PC-9 (cell line): ENCODE measurements at regions not wholly inside any gene's neighbourhood (a gene's known extent, or its start where the extent isn't known, plus 50 kb on each side); places are given as distances from the start of the nearest gene placed in this dataset.

Experiments used
- BruUV-seq: library from RNA; stranded (reverse); fragments of 400-500 nt; replicated peaks from 2 replicates; lab custom pipeline; 2021; lab: Mats Ljungman, UMichigan
- CTCF ChIA-PET: fragments of 300-600 bp; sonication (Branson Sonifier 250); formaldehyde crosslinking; loops from one replicate; lab custom pipeline; 2022; ENCODE audit warnings: antibody characterized with exemption; lab: Charles Lee
- POLR2A ChIA-PET: fragments of 300-600 bp; sonication (Branson Sonifier 250); formaldehyde crosslinking; loops from one replicate; lab custom pipeline; 2022; ENCODE audit warnings: antibody characterized with exemption; ENCODE audit not compliant: unreplicated experiment; lab: Charles Lee
- DNase-seq, 2 experiments: peaks; one replicate each; pipeline versions ENCODE4 v3.0.0 to v3.0.0-alpha.2; 2015 to 2022; ENCODE audit warnings: mixed read lengths in 1 of 2
- H2AFZ ChIP-seq: fragments of 200-600 bp; sonication (generic); 2 replicates; pipeline ENCODE4 v1.8.1; 2017; ENCODE audit warnings: antibody characterized with exemption
- H3F3A ChIP-seq: fragments of 200-600 bp; sonication (generic); 2 replicates; pipeline ENCODE4 v1.8.1; 2017; ENCODE audit warnings: antibody characterized with exemption, mild to moderate bottlenecking, low read depth; ENCODE audit not compliant: insufficient read depth
- H3K27ac ChIP-seq: fragments of 200-600 bp; sonication (generic); 2 replicates; pipeline ENCODE4 v1.6.1; 2016; ENCODE audit warnings: mixed run types
- H3K27me3 ChIP-seq: fragments of 200-600 bp; sonication (generic); 2 replicates; pipeline ENCODE4 v1.6.1; 2016; ENCODE audit warnings: low read depth, mixed run types; ENCODE audit not compliant: insufficient read depth
- H3K36me3 ChIP-seq: fragments of 200-600 bp; sonication (generic); 2 replicates; pipeline ENCODE4 v1.6.1; 2016; ENCODE audit warnings: low read depth, mixed run types
- H3K4me1 ChIP-seq: fragments of 200-600 bp; sonication (generic); replicated peaks from 2 replicates; pipeline ENCODE4 v1.6.1; 2016; ENCODE audit warnings: mixed run types; ENCODE audit not compliant: insufficient read depth
- H3K4me2 ChIP-seq: fragments of 200-600 bp; sonication (generic); 2 replicates; pipeline ENCODE4 v1.6.1; 2017; ENCODE audit warnings: mixed run types
- H3K4me3 ChIP-seq: fragments of 200-600 bp; sonication (generic); 2 replicates; pipeline ENCODE4 v1.6.1; 2016; ENCODE audit warnings: mixed run types
- H3K79me2 ChIP-seq: fragments of 200-600 bp; sonication (generic); 2 replicates; pipeline ENCODE4 v1.6.1; 2017; ENCODE audit warnings: low read depth, mixed run types
- H3K9me2 ChIP-seq: fragments of 200-600 bp; sonication (generic); 2 replicates; pipeline ENCODE4 v1.8.1; 2017; ENCODE audit warnings: mild to moderate bottlenecking; ENCODE audit not compliant: insufficient read depth
- H3K9me3 ChIP-seq: fragments of 200-600 bp; sonication (generic); 2 replicates; pipeline ENCODE4 v1.8.1; 2016; ENCODE audit warnings: low read depth; ENCODE audit not compliant: insufficient read depth
- H4K20me1 ChIP-seq: fragments of 200-600 bp; sonication (generic); 2 replicates; pipeline ENCODE4 v1.8.1; 2017; ENCODE audit not compliant: insufficient read depth
- EZH2 ChIP-seq: fragments of 200-600 bp; sonication (generic); IDR thresholded peaks from 2 replicates; pipeline ENCODE4 v1.8.0; 2017; ENCODE audit warnings: antibody characterized with exemption, low read depth
- intact Hi-C: fragments of 100-400 bp; cut with micrococcal nuclease; formaldehyde crosslinking; loops from one replicate; pipeline ENCODE4 v1.10.0; 2022; ENCODE audit not compliant: unreplicated experiment
- TF ChIP-seq, protein P1 (sequence below): fragments of 200-600 bp; sonication (generic); conservative IDR thresholded peaks from 2 replicates; pipeline ENCODE4 v1.6.1; 2017; ENCODE audit warnings: mixed run types, antibody characterized with exemption, mild to moderate bottlenecking, moderate library complexity

DNA sequence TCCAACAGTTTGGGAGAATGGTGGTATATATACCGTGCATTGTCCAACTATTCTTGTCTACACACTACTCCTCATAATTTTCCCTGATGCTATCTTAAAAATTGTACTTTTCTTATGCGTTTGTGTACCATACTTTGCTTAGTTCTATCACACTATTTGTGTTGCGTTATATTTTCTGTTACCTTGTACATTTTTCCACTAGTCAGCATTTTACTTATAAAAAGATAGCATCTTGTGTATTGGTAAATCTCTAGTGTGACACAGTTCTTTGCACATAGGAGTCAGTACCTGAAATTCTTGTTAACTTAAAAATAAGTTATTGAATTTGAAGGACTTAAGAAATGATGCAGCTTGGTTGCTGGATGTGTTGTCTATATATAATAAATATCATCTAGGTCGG, 201.8 kb upstream of the LMO3 start:
- Histone ChIP-seq H3K36me3 (no peaks in the 10 kb centered on the region), H3K4me2 (no peak overlapping the region), H3K27ac (no peak overlapping the region), H4K20me1 (no peaks in the 10 kb centered on the region), H3F3A (no peaks in the 10 kb centered on the region), H3K9me2 (no peaks in the 10 kb centered on the region), H3K4me1 (no peaks in the 10 kb centered on the region), H2AFZ (no peak overlapping the region), H3K4me3 (no peak overlapping the region), H3K9me3 (no peaks in the 10 kb centered on the region), H3K27me3 (no peaks in the 10 kb centered on the region), H3K79me2 (no peaks in the 10 kb centered on the region)
- no peak for DNase-seq
- intact Hi-C loops, result no loop called here
- ChIA-PET POLR2A (no interaction called here), CTCF (no interaction called here)
- TF ChIP-seq EZH2, result no peak
- TF ChIP-seq, protein P1, sequence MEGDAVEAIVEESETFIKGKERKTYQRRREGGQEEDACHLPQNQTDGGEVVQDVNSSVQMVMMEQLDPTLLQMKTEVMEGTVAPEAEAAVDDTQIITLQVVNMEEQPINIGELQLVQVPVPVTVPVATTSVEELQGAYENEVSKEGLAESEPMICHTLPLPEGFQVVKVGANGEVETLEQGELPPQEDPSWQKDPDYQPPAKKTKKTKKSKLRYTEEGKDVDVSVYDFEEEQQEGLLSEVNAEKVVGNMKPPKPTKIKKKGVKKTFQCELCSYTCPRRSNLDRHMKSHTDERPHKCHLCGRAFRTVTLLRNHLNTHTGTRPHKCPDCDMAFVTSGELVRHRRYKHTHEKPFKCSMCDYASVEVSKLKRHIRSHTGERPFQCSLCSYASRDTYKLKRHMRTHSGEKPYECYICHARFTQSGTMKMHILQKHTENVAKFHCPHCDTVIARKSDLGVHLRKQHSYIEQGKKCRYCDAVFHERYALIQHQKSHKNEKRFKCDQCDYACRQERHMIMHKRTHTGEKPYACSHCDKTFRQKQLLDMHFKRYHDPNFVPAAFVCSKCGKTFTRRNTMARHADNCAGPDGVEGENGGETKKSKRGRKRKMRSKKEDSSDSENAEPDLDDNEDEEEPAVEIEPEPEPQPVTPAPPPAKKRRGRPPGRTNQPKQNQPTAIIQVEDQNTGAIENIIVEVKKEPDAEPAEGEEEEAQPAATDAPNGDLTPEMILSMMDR, result no peak
- no TSS peak for BruUV-seq

DNA sequence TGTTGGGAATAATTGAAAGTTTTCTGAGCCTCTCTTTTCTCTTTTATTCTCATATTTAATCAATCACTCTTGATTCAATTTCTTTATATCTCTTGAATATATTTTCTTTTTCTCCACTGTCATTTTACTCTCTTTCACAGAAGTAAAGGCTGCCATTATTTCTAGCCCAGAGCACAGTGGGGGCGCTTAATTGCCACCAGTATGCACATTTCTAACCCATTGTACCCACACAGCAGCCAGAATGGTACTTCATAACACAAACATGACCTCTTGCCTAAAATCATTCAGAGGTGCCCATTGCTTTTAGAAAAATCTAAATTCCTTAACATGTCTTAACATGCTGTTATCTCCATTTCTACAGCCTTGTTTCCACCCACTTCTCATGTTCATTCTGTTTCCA, 190.2 kb upstream of the LMO3 start:
- no peaks in the 10 kb centered on the region for H3K36me3 ChIP-seq
- no peaks in the 10 kb centered on the region for H4K20me1 ChIP-seq
- H2AFZ ChIP-seq, result no peak overlapping the region
- intact Hi-C loops, result no loop called here
- POLR2A ChIA-PET, result no interaction called here
- TF ChIP-seq, protein P1, result no peak
- no peak for TF ChIP-seq EZH2
- H3K79me2 ChIP-seq, result no peaks in the 10 kb centered on the region
- no peaks in the 10 kb centered on the region for H3F3A ChIP-seq
- BruUV-seq, result no TSS peak
- H3K4me3 ChIP-seq, result no peak overlapping the region
- no peak overlapping the region for H3K4me2 ChIP-seq
- H3K27me3 ChIP-seq, result no peaks in the 10 kb centered on the region
- H3K9me2 ChIP-seq, result no peaks in the 10 kb centered on the region; the same call in 1 of the 2 replicates
- H3K4me1 ChIP-seq, result no peaks in the 10 kb centered on the region
- no peak overlapping the region for H3K27ac ChIP-seq
- no peak for DNase-seq
- CTCF ChIA-PET, result no interaction called here
- no peaks in the 10 kb centered on the region for H3K9me3 ChIP-seq

DNA sequence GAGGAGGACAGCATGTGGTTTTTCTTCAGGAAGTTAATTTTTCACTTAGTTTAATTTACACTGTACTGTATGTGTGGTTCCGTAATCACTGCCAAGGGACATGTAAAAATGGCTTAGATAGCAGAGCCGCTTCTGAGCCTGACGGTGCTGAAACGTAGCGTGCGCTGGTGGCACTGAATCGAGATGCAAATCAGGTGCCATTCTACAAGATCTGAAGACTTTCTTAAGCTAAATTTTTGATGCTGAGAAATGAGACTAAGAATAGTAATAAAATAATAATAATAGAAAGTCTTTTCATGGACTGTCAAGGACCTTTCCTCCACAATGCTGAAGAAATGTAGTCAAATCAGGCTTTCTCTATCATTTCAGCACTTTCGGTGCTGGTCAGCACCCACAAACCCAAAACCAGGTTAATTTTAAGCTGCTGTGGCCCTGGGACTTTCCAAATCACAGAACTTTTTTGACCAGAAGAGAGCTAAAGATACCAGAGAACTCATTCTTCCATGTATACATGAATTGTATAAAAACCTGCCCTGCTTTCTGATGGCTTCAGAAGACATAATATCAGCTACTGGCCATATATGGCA, 183.3 kb upstream of the LMO3 start:
- TF ChIP-seq, protein P1, result no peak
- TF ChIP-seq EZH2, result no peak
- Histone ChIP-seq H3K4me2 (no peak overlapping the region), H3K4me3 (no peak overlapping the region), H3K9me2 (no peaks in the 10 kb centered on the region), H3F3A (no peaks in the 10 kb centered on the region), H3K79me2 (no peaks in the 10 kb centered on the region), H2AFZ (no peak overlapping the region), H3K36me3 (no peaks in the 10 kb centered on the region), H3K9me3 (no peaks in the 10 kb centered on the region), H3K27ac (no peak overlapping the region), H4K20me1 (no peaks in the 10 kb centered on the region), H3K27me3 (no peaks in the 10 kb centered on the region), H3K4me1 (no peaks in the 10 kb centered on the region)
- intact Hi-C loops, result no loop called here
- ChIA-PET POLR2A (no interaction called here), CTCF (interaction anchor here (0.6 kb wide), 3 partner anchors 427 to 622 kb away, joined by 3 to 6 read pairs (median 4); no protein-coding TSS in a partner anchor)
- DNase-seq, result no peak
- no TSS peak for BruUV-seq
